SK-N-SH (cell line): ENCODE measurements at regions not wholly inside any gene's neighbourhood (a gene's known extent, or its start where the extent isn't known, plus 50 kb on each side); places are given as distances from the start of the nearest gene placed in this dataset.

ENCODE experiments used
- CTCF ChIA-PET: fragments of 300-600, 350-600 bp; formaldehyde crosslinking; extraction: SDS; loops from one replicate; lab custom pipeline; 2021; lab: Yijun Ruan, JAX
- POLR2A ChIA-PET: fragments of 350-600 bp; sonication (Branson Sonifier 250); formaldehyde crosslinking; extraction: SDS; loops from one replicate; lab custom pipeline; 2020; ENCODE audit warnings: antibody characterized with exemption, inconsistent platforms; lab: Yijun Ruan, JAX
- DNase-seq: peaks from one replicate; pipeline ENCODE4 v3.0.0; 2012
- H2AFZ ChIP-seq: fragments of 200-600 bp; sonication (generic); 2 replicates; pipeline ENCODE4 v1.8.1; 2016; ENCODE audit warnings: antibody characterized with exemption, mild to moderate bottlenecking, low read depth
- H3F3A ChIP-seq: fragments of 200-600 bp; sonication (generic); replicated peaks from 2 replicates; pipeline ENCODE3; 2016; ENCODE audit warnings: antibody characterized with exemption, mild to moderate bottlenecking; ENCODE audit not compliant: insufficient read depth
- H3K27ac ChIP-seq, 2 experiments: fragments of 200-500 bp in 1 of 2; fragments of 200-600 bp in 1 of 2; sonication (Bioruptor generic) in 1 of 2; sonication (generic), shearing (Covaris generic) in 1 of 2; 2 replicates each; pipeline versions ENCODE4 v1.5.1 to v1.6.1; 2014 to 2016; ENCODE audit warnings: low read depth in 2 of 2, inconsistent platforms in 1 of 2, low read length in 1 of 2, mild to moderate bottlenecking in 1 of 2, mixed read lengths in 1 of 2
- H3K27me3 ChIP-seq: fragments of 200-600 bp; sonication (generic), shearing (Covaris generic); 2 replicates; pipeline ENCODE4 v1.6.1; 2016; ENCODE audit warnings: mixed run types; ENCODE audit not compliant: insufficient read depth
- H3K36me3 ChIP-seq, 2 experiments: fragments of 200-500 bp in 1 of 2; fragments of 200-600 bp in 1 of 2; sonication (Bioruptor generic) in 1 of 2; sonication (generic) in 1 of 2; replicated peaks in 1 of 2; 2 replicates each; pipeline versions ENCODE3 to v1.5.1; 2014 to 2016; ENCODE audit warnings: low read length in 1 of 2, mild to moderate bottlenecking in 1 of 2; ENCODE audit not compliant: insufficient read depth in 2 of 2, control insufficient read depth in 1 of 2
- H3K4me1 ChIP-seq, 2 experiments: fragments of 200-500 bp in 1 of 2; fragments of 200-600 bp in 1 of 2; sonication (Bioruptor generic) in 1 of 2; sonication (generic), shearing (Covaris generic) in 1 of 2; 2 replicates each; pipeline versions ENCODE4 v1.5.1 to v1.6.1; 2014 to 2016; ENCODE audit warnings: low read depth in 1 of 2, low read length in 1 of 2, mixed run types in 1 of 2; ENCODE audit not compliant: insufficient read depth in 2 of 2, control insufficient read depth in 1 of 2
- H3K4me2 ChIP-seq: fragments of 200-600 bp; sonication (generic), shearing (Covaris generic); 2 replicates; pipeline ENCODE4 v1.6.1; 2017; ENCODE audit warnings: mixed run types
- H3K4me3 ChIP-seq, 2 experiments: fragments of 200-500 bp in 1 of 2; fragments of 200-600 bp in 1 of 2; sonication (Bioruptor generic) in 1 of 2; sonication (generic), shearing (Covaris generic) in 1 of 2; 2 replicates each; pipeline versions ENCODE4 v1.5.1 to v1.8.1; 2014 to 2016; ENCODE audit warnings: low read depth in 2 of 2, inconsistent platforms in 1 of 2, low read length in 1 of 2, mild to moderate bottlenecking in 1 of 2, mixed read lengths in 1 of 2, moderate library complexity in 1 of 2
- H3K79me2 ChIP-seq: fragments of 200-600 bp; sonication (generic); 2 replicates; pipeline ENCODE4 v1.8.1; 2017; ENCODE audit warnings: mild to moderate bottlenecking; ENCODE audit not compliant: insufficient read depth
- H3K9ac ChIP-seq: fragments of 200-600 bp; sonication (generic); 2 replicates; pipeline ENCODE4 v1.6.1; 2017; ENCODE audit warnings: mixed run types
- H3K9me2 ChIP-seq: fragments of 200-600 bp; sonication (generic); 2 replicates; pipeline ENCODE4 v1.6.1; 2017; ENCODE audit warnings: mixed run types
- H3K9me3 ChIP-seq: fragments of 200-600 bp; sonication (generic); 2 replicates; pipeline ENCODE4 v1.6.1; 2017; ENCODE audit warnings: mixed run types, mild to moderate bottlenecking, moderate library complexity
- H4K20me1 ChIP-seq: fragments of 200-600 bp; sonication (generic); 2 replicates; pipeline ENCODE4 v1.6.1; 2017; ENCODE audit warnings: mild to moderate bottlenecking, mixed run types; ENCODE audit not compliant: insufficient read depth
- CTCF ChIP-seq: fragments of 200-600 bp; sonication (generic); IDR thresholded peaks from 2 replicates; pipeline ENCODE4 v1.6.1; 2017; ENCODE audit warnings: antibody characterized with exemption, mild to moderate bottlenecking, moderate library complexity
- ELF1 ChIP-seq: IDR thresholded peaks from 2 replicates; pipeline ENCODE4 v1.4.0; 2012
- EP300 ChIP-seq, 2 experiments: IDR thresholded peaks; 2 replicates each; pipeline versions ENCODE4 v1.4.0 to v1.6.1; 2012; ENCODE audit warnings: borderline replicate concordance in 1 of 2, low read depth in 1 of 2, low read length in 1 of 2
- EZH2phosphoT487 ChIP-seq: fragments of 200-600 bp; sonication (generic); IDR thresholded peaks from 2 replicates; pipeline ENCODE4 v1.6.1; 2017; ENCODE audit warnings: low read depth, mixed run types, mild to moderate bottlenecking, antibody characterized with exemption, moderate library complexity, borderline replicate concordance
- FOSL2 ChIP-seq: IDR thresholded peaks from 2 replicates; pipeline ENCODE4 v1.4.0; 2012; ENCODE audit warnings: low read depth, mild to moderate bottlenecking, moderate library complexity, borderline replicate concordance
- FOXM1 ChIP-seq: IDR thresholded peaks from 2 replicates; pipeline ENCODE4 v1.4.0; 2012; ENCODE audit warnings: low read depth, mild to moderate bottlenecking
- GATA2 ChIP-seq: sonication (generic); formaldehyde crosslinking; IDR thresholded peaks from 2 replicates; pipeline ENCODE4 v1.5.0; 2020; ENCODE audit warnings: mild to moderate bottlenecking, missing genetic modification reagents
- JUND ChIP-seq: IDR thresholded peaks from 2 replicates; pipeline ENCODE4 v1.4.0; 2012
- MAX ChIP-seq: IDR thresholded peaks from 2 replicates; pipeline ENCODE4 v1.4.0; 2012; ENCODE audit warnings: low read depth
- MEF2A ChIP-seq: IDR thresholded peaks from 2 replicates; pipeline ENCODE4 v1.4.0; 2012; ENCODE audit warnings: low read depth, borderline replicate concordance
- MXI1 ChIP-seq: IDR thresholded peaks from 2 replicates; pipeline ENCODE4 v1.6.1; 2012; ENCODE audit warnings: mild to moderate bottlenecking, low read depth, low read length, improper control_type of control experiment
- POLR2AphosphoS5 ChIP-seq: IDR thresholded peaks from 2 replicates; pipeline ENCODE4 v1.6.1; 2012; ENCODE audit warnings: low read depth, low read length
- REST ChIP-seq: IDR thresholded peaks from 2 replicates; pipeline ENCODE4 v1.6.1; 2012; ENCODE audit warnings: mild to moderate bottlenecking, low read depth, low read length, moderate library complexity
- RXRA ChIP-seq: IDR thresholded peaks from 2 replicates; pipeline ENCODE4 v1.4.0; 2012; ENCODE audit warnings: low read depth, mild to moderate bottlenecking, borderline replicate concordance
- SIN3A ChIP-seq: IDR thresholded peaks from 2 replicates; pipeline ENCODE4 v1.6.1; 2012; ENCODE audit warnings: low read depth, mild to moderate bottlenecking, low read length, moderate library complexity, borderline replicate concordance
- TAF1 ChIP-seq: IDR thresholded peaks from 2 replicates; pipeline ENCODE4 v1.6.1; 2012; ENCODE audit warnings: low read depth, mild to moderate bottlenecking, low read length, moderate library complexity, borderline replicate concordance
- TCF12 ChIP-seq: IDR thresholded peaks from 2 replicates; pipeline ENCODE4 v1.4.0; 2012
- TEAD4 ChIP-seq: IDR thresholded peaks from 2 replicates; pipeline ENCODE4 v1.4.0; 2012; ENCODE audit warnings: mild to moderate bottlenecking, borderline replicate concordance; ENCODE audit not compliant: insufficient read depth
- USF2 ChIP-seq: fragments of 150-350 bp; IDR thresholded peaks from 2 replicates; pipeline ENCODE4 v1.6.1; 2017; ENCODE audit warnings: antibody characterized with exemption, low read length, low read depth, borderline replicate concordance
- YY1 ChIP-seq: IDR thresholded peaks from 2 replicates; pipeline ENCODE4 v1.4.0; 2012; ENCODE audit warnings: low read depth, mild to moderate bottlenecking
- ZBTB33 ChIP-seq: IDR thresholded peaks from 2 replicates; pipeline ENCODE4 v1.4.0; 2012; ENCODE audit warnings: low read depth, borderline replicate concordance
- WGBS: methylation state at CpG from one replicate; pipeline ENCODE4 v1.1.6; 2017; ENCODE audit warnings: low lambda C conversion rate; 5-methylcytosine and 5-hydroxymethylcytosine counted together
- TF ChIP-seq, protein P1 (sequence below): IDR thresholded peaks from 2 replicates; pipeline ENCODE4; 2012

GRCh38 chr9:108478431-108479332 lies 377.1 kb downstream of the ACTL7B start:
- no peaks in the 10 kb centered on the region for H3K79me2 ChIP-seq
- H3K27me3 ChIP-seq: no peaks in the 10 kb centered on the region
- H3K9me3 ChIP-seq: no peaks in the 10 kb centered on the region
- H3K4me3 ChIP-seq: peak overlapping the region in 1 of 2 experiments; percentile 22; a peak in 2 of 4 replicates
- no peak overlapping the region for H2AFZ ChIP-seq
- WGBS: 5% methylated on average over 11 of the region's 11 CpGs
- H4K20me1 ChIP-seq: no peaks in the 10 kb centered on the region
- peaks cover 44% of the 10 kb centered on the region for H3F3A ChIP-seq
- no peaks in the 10 kb centered on the region for H3K9me2 ChIP-seq
- peak overlapping the region; percentile 91 for H3K4me2 ChIP-seq
- H3K36me3 ChIP-seq: no peaks in the 10 kb centered on the region
- POLR2A ChIA-PET: no interaction called here
- H3K4me1 ChIP-seq: peaks cover 0 to 31% of the 10 kb centered on the region in 2 experiments
- peak overlapping the region; percentile 39 to 100; a peak in 3 of 4 replicates for H3K27ac ChIP-seq
- H3K9ac ChIP-seq: peak overlapping the region; percentile 71; the same call in 1 of the 2 replicates
- DNase-seq: no peak
- CTCF ChIA-PET: interaction anchor here (0.9 kb wide), 1 partner anchor 11 kb away, joined by 3 read pairs; no protein-coding TSS in a partner anchor
- TF ChIP-seq SIN3A: peak; percentile 96
- TF ChIP-seq MEF2A: peak; percentile 93
- no peak for TF ChIP-seq MXI1
- TF ChIP-seq YY1: no peak
- TF ChIP-seq EZH2phosphoT487: no peak
- TF ChIP-seq POLR2AphosphoS5: peak; percentile 92
- peak; percentile 26; the same call in 1 of the 2 replicates for TF ChIP-seq ELF1
- TF ChIP-seq, protein P1, sequence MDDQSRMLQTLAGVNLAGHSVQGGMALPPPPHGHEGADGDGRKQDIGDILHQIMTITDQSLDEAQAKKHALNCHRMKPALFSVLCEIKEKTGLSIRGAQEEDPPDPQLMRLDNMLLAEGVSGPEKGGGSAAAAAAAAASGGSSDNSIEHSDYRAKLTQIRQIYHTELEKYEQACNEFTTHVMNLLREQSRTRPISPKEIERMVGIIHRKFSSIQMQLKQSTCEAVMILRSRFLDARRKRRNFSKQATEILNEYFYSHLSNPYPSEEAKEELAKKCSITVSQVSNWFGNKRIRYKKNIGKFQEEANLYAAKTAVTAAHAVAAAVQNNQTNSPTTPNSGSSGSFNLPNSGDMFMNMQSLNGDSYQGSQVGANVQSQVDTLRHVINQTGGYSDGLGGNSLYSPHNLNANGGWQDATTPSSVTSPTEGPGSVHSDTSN: peak; percentile 100
- TF ChIP-seq TEAD4: peak; percentile 97
- TF ChIP-seq ZBTB33: peak; percentile 86
- peak; percentile 74 for TF ChIP-seq MAX
- TF ChIP-seq FOXM1: peak; percentile 76
- peak; percentile 73 for TF ChIP-seq REST
- TF ChIP-seq USF2: no peak
- peak; percentile 99 for TF ChIP-seq JUND
- TF ChIP-seq CTCF: no peak
- peak; percentile 99 for TF ChIP-seq TCF12
- no peak for TF ChIP-seq GATA2 (CRISPR knock-in tag)
- TF ChIP-seq RXRA: peak; percentile 75; the same call in 1 of the 2 replicates
- peak; percentile 76 to 98 for TF ChIP-seq EP300 (IDR thresholded peaks at IDR 0.05; ENCODE audit: borderline replicate concordance in 1 of 2, low read depth in 1 of 2, low read length in 1 of 2)
- TF ChIP-seq TAF1: peak; percentile 54; the same call in 1 of the 2 replicates
- TF ChIP-seq FOSL2: peak; percentile 95
